ENCODE measurements at regions not wholly inside any gene's neighbourhood (a gene's known extent, or its start where the extent isn't known, plus 50 kb on each side); places are given as distances from the start of the nearest gene placed in this dataset.
"Not testable (repeated sequence)": the region's sequence is repeated elsewhere in the genome, so short reads cannot be mapped to it uniquely, and the experiment has no call there.

DNA sequence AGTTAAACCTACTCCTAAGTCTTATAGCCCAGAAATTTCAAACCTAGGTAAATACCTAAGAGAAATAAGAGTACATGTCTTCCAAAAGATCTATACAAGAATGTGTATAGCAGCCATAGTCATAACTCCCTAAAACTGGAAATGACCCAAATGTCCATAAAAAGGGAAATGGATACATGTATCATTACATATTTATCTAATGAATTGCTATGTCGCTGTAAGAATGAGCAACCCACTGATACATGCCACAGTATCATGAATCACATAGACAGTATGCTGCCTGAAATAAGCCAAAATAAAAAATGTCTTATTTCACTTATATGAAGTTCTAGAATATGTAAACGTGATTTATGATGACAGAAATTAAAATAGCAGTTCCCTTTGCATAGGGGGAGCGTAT is 679.5 kb downstream of the MAFB start:
- H3K4me3 ChIP-seq (ENCODE audit: low read length, poor library complexity, severe bottlenecking), result no peak overlapping the region
- H3K4me1 ChIP-seq (ENCODE audit: insufficient read depth, low read length, poor library complexity, severe bottlenecking), result no peaks in the 10 kb centered on the region
- H4K20me1 ChIP-seq (ENCODE audit: insufficient read depth, low read length, poor library complexity, severe bottlenecking), result no peaks in the 10 kb centered on the region
- H3K36me3 ChIP-seq (ENCODE audit: insufficient read depth, low read length), result no peaks in the 10 kb centered on the region
- H3K4me2 ChIP-seq (ENCODE audit: low read depth, low read length, poor library complexity, severe bottlenecking), result no peak overlapping the region
- no peaks in the 10 kb centered on the region for H3K79me2 ChIP-seq (ENCODE audit: insufficient read depth, low read length)
- no peak overlapping the region for H3K9ac ChIP-seq (ENCODE audit: low read depth, low read length, poor library complexity, severe bottlenecking)
- no peak for TF ChIP-seq EZH2phosphoT487 (IDR thresholded peaks at IDR 0.05; ENCODE audit: borderline replicate concordance)
- TF ChIP-seq, protein P1, sequence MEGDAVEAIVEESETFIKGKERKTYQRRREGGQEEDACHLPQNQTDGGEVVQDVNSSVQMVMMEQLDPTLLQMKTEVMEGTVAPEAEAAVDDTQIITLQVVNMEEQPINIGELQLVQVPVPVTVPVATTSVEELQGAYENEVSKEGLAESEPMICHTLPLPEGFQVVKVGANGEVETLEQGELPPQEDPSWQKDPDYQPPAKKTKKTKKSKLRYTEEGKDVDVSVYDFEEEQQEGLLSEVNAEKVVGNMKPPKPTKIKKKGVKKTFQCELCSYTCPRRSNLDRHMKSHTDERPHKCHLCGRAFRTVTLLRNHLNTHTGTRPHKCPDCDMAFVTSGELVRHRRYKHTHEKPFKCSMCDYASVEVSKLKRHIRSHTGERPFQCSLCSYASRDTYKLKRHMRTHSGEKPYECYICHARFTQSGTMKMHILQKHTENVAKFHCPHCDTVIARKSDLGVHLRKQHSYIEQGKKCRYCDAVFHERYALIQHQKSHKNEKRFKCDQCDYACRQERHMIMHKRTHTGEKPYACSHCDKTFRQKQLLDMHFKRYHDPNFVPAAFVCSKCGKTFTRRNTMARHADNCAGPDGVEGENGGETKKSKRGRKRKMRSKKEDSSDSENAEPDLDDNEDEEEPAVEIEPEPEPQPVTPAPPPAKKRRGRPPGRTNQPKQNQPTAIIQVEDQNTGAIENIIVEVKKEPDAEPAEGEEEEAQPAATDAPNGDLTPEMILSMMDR (conservative IDR thresholded peaks at IDR 0.05; ENCODE audit: low read length), result no peak
- H2AFZ ChIP-seq (ENCODE audit: low read length), result no peak overlapping the region
- no peaks in the 10 kb centered on the region for H3F3A ChIP-seq (ENCODE audit: low read depth)
- no peaks in the 10 kb centered on the region for H3K27me3 ChIP-seq (ENCODE audit: insufficient read depth, low read length, poor library complexity, severe bottlenecking)
- no peaks in the 10 kb centered on the region for H3K9me3 ChIP-seq (ENCODE audit: insufficient read depth, low read depth, low read length)
- no peaks in the 10 kb centered on the region for H3K9me2 ChIP-seq (replicated peaks; ENCODE audit: low read depth, low read length)

DNA sequence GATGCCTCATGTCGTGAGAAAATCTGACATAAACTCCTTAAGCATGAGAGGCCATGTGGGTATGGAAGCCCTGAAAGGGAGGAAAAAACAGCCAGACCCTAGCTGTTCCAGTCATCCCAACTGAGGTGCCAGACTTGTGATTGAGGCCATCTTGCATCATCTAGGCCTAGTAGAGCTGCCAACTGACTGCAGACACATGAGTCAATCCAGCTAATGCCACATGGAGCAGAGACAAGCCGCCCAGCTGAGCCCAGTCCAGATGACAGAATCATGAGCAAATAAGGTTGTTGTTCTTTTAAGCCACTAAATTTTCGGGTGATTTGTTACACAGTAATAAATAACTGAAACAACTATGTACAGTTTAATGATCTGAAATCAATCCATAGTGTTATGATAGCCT is 680.9 kb downstream of the MAFB start:
- Histone ChIP-seq H3F3A (ENCODE audit: low read depth) (no peaks in the 10 kb centered on the region), H3K4me2 (ENCODE audit: low read depth, low read length, poor library complexity, severe bottlenecking) (no peak overlapping the region), H3K79me2 (ENCODE audit: insufficient read depth, low read length) (no peaks in the 10 kb centered on the region), H3K36me3 (ENCODE audit: insufficient read depth, low read length) (no peaks in the 10 kb centered on the region), H3K9me2 (replicated peaks; ENCODE audit: low read depth, low read length) (no peaks in the 10 kb centered on the region), H3K9ac (ENCODE audit: low read depth, low read length, poor library complexity, severe bottlenecking) (no peak overlapping the region), H3K4me3 (ENCODE audit: low read length, poor library complexity, severe bottlenecking) (no peak overlapping the region), H3K9me3 (ENCODE audit: insufficient read depth, low read depth, low read length) (no peaks in the 10 kb centered on the region), H3K4me1 (ENCODE audit: insufficient read depth, low read length, poor library complexity, severe bottlenecking) (no peaks in the 10 kb centered on the region), H4K20me1 (ENCODE audit: insufficient read depth, low read length, poor library complexity, severe bottlenecking) (no peaks in the 10 kb centered on the region), H3K27me3 (ENCODE audit: insufficient read depth, low read length, poor library complexity, severe bottlenecking) (no peaks in the 10 kb centered on the region), H2AFZ (ENCODE audit: low read length) (no peak overlapping the region)
- TF ChIP-seq EZH2phosphoT487 (IDR thresholded peaks at IDR 0.05; ENCODE audit: borderline replicate concordance), result no peak
- TF ChIP-seq, protein P1 (conservative IDR thresholded peaks at IDR 0.05; ENCODE audit: low read length), result no peak

DNA sequence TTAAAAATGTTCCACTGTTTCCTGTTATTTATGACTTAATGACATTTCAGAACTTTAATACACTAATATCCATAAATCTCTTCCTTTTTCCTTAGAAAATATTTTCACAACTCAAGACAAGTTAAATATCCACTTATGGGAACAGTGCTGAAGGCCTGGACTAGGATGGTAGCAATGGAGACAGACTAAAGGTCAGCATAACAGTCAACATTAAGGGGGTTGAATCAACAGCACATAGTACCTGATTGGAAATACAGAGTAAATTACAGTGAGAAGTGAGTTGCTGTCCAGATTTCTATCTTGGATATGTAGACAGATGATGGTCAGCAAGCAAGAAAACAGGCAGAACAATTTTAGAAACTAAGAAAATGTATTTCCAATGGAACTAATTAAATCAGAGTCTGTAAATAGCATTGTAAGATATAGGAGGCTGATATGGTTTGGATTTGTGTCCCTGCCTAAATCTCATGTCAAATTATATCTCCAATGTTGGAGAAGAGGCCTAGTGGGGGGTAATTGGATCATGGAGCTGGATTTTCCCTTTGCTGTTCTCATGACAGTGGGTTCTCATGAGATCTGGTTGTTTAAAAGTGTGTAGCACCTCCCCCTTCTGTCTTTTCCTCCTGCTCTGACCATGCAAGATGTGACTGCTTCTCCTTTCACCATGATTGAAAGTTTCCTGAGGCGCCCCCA is 682.7 kb downstream of the MAFB start:
- Histone ChIP-seq H3K4me2 (ENCODE audit: low read depth, low read length, poor library complexity, severe bottlenecking) (no peak overlapping the region), H3F3A (ENCODE audit: low read depth) (no peaks in the 10 kb centered on the region), H3K9ac (ENCODE audit: low read depth, low read length, poor library complexity, severe bottlenecking) (no peak overlapping the region), H4K20me1 (ENCODE audit: insufficient read depth, low read length, poor library complexity, severe bottlenecking) (no peaks in the 10 kb centered on the region), H3K27me3 (ENCODE audit: insufficient read depth, low read length, poor library complexity, severe bottlenecking) (no peaks in the 10 kb centered on the region), H2AFZ (ENCODE audit: low read length) (no peak overlapping the region), H3K36me3 (ENCODE audit: insufficient read depth, low read length) (no peaks in the 10 kb centered on the region), H3K4me1 (ENCODE audit: insufficient read depth, low read length, poor library complexity, severe bottlenecking) (no peaks in the 10 kb centered on the region), H3K9me2 (replicated peaks; ENCODE audit: low read depth, low read length) (no peaks in the 10 kb centered on the region), H3K4me3 (ENCODE audit: low read length, poor library complexity, severe bottlenecking) (no peak overlapping the region), H3K9me3 (ENCODE audit: insufficient read depth, low read depth, low read length) (no peaks in the 10 kb centered on the region), H3K79me2 (ENCODE audit: insufficient read depth, low read length) (no peaks in the 10 kb centered on the region)
- no peak for TF ChIP-seq EZH2phosphoT487 (IDR thresholded peaks at IDR 0.05; ENCODE audit: borderline replicate concordance)
- TF ChIP-seq, protein P1 (conservative IDR thresholded peaks at IDR 0.05; ENCODE audit: low read length), result no peak

DNA sequence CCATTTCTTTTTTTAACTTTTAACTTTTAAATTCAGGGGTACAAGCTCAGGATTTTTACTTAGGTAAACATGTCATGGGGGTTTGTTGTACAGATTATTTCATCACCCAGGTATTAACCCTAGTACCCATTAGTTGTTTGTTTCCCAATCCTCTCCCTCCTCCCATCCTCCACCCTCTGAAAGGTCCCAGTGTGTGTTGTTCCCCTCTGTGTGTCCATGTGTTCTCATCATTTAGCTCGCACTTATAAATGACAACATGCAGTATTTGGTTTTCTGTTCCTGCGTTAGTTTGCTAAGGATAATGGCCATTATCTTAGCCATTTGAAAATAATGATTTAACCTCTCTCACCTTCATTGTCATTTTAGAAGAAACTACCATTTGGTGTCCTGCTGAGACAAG is 684.9 kb downstream of the MAFB start:
- H3K4me1 ChIP-seq (ENCODE audit: insufficient read depth, low read length, poor library complexity, severe bottlenecking); H3F3A ChIP-seq (ENCODE audit: low read depth); H4K20me1 ChIP-seq (ENCODE audit: insufficient read depth, low read length, poor library complexity, severe bottlenecking); H3K27me3 ChIP-seq (ENCODE audit: insufficient read depth, low read length, poor library complexity, severe bottlenecking); H3K9me3 ChIP-seq (ENCODE audit: insufficient read depth, low read depth, low read length); H3K4me3 ChIP-seq (ENCODE audit: low read length, poor library complexity, severe bottlenecking); H3K9ac ChIP-seq (ENCODE audit: low read depth, low read length, poor library complexity, severe bottlenecking); H3K36me3 ChIP-seq (ENCODE audit: insufficient read depth, low read length); H2AFZ ChIP-seq (ENCODE audit: low read length); H3K4me2 ChIP-seq (ENCODE audit: low read depth, low read length, poor library complexity, severe bottlenecking); H3K79me2 ChIP-seq (ENCODE audit: insufficient read depth, low read length); H3K9me2 ChIP-seq (replicated peaks; ENCODE audit: low read depth, low read length): not testable (repeated sequence)
